ENCODE measurements at regions not wholly inside any gene's neighbourhood (a gene's known extent, or its start where the extent isn't known, plus 50 kb on each side); places are given as distances from the start of the nearest gene placed in this dataset.

- Histone ChIP-seq H3K27ac (ENCODE audit: low read depth, low read length) (no peak overlapping the region), H3K79me2 (ENCODE audit: insufficient read depth, low read length) (no peaks in the 10 kb centered on the region), H3K27me3 (ENCODE audit: low read length) (no peaks in the 10 kb centered on the region), H3K4me3 (ENCODE audit: insufficient read depth, low read length, poor library complexity, severe bottlenecking) (no peak overlapping the region), H2AFZ (ENCODE audit: low read depth, low read length, severe bottlenecking) (no peak overlapping the region), H3K36me3 (ENCODE audit: low read length) (no peaks in the 10 kb centered on the region), H3K9me2 (replicated peaks; ENCODE audit: insufficient read depth, low read length) (no peaks in the 10 kb centered on the region), H3K9me3 (ENCODE audit: insufficient read depth, low read length) (no peaks in the 10 kb centered on the region), H3K4me2 (ENCODE audit: low read depth, low read length, poor library complexity, severe bottlenecking) (no peak overlapping the region), H4K20me1 (ENCODE audit: low read depth, low read length) (no peaks in the 10 kb centered on the region), H3K9ac (ENCODE audit: low read length) (no peak overlapping the region), H3F3A (ENCODE audit: insufficient read depth) (no peaks in the 10 kb centered on the region)
- no peak for TF ChIP-seq EZH2phosphoT487 (conservative IDR thresholded peaks at IDR 0.05; ENCODE audit: low read length)
- TF ChIP-seq CTCF (IDR thresholded peaks at IDR 0.05; ENCODE audit: insufficient read depth, low read length, poor library complexity, severe bottlenecking): no peak
These were observed 114.6 kb upstream of the PDE10A start for GRCh38 chr6:165777680-165778079.

GRCh38 chr6:165776691-165777090 is 113.7 kb upstream of the PDE10A start:
- H3K27me3 ChIP-seq (ENCODE audit: low read length): no peaks in the 10 kb centered on the region
- H3K4me3 ChIP-seq (ENCODE audit: insufficient read depth, low read length, poor library complexity, severe bottlenecking): no peak overlapping the region
- no peaks in the 10 kb centered on the region for H3K9me2 ChIP-seq (replicated peaks; ENCODE audit: insufficient read depth, low read length)
- H3K79me2 ChIP-seq (ENCODE audit: insufficient read depth, low read length): no peaks in the 10 kb centered on the region
- TF ChIP-seq CTCF (IDR thresholded peaks at IDR 0.05; ENCODE audit: insufficient read depth, low read length, poor library complexity, severe bottlenecking): no peak
- no peaks in the 10 kb centered on the region for H3F3A ChIP-seq (ENCODE audit: insufficient read depth)
- no peaks in the 10 kb centered on the region for H3K9me3 ChIP-seq (ENCODE audit: insufficient read depth, low read length)
- H3K9ac ChIP-seq (ENCODE audit: low read length): no peak overlapping the region
- no peaks in the 10 kb centered on the region for H3K36me3 ChIP-seq (ENCODE audit: low read length)
- no peaks in the 10 kb centered on the region for H4K20me1 ChIP-seq (ENCODE audit: low read depth, low read length)
- H2AFZ ChIP-seq (ENCODE audit: low read depth, low read length, severe bottlenecking): no peak overlapping the region
- H3K4me2 ChIP-seq (ENCODE audit: low read depth, low read length, poor library complexity, severe bottlenecking): no peak overlapping the region
- H3K27ac ChIP-seq (ENCODE audit: low read depth, low read length): no peak overlapping the region

DNA sequence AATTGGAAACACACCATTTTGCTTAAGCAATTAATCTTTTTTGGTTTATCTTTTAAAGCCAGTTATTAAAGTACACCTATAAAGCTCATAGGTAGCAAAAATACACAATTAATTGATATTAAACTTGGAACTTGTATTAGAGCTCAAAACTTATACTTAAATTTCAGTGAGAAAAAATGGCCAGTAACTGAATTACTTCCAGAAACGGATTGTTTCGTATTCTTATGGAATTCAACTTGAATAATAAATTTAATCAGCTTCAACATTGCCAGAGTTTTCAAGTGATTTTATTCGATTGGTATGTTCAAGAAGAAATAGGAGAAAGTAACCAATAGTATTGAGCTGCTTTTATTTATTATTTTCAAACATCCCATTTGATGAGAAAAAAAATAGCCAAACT is 112.7 kb upstream of the PDE10A start:
- no peak overlapping the region for H3K4me2 ChIP-seq (ENCODE audit: low read depth, low read length, poor library complexity, severe bottlenecking)
- H3K36me3 ChIP-seq (ENCODE audit: low read length): no peaks in the 10 kb centered on the region
- no peak overlapping the region for H3K9ac ChIP-seq (ENCODE audit: low read length)
- H3F3A ChIP-seq (ENCODE audit: insufficient read depth): no peaks in the 10 kb centered on the region
- H3K4me3 ChIP-seq (ENCODE audit: insufficient read depth, low read length, poor library complexity, severe bottlenecking): no peak overlapping the region
- no peaks in the 10 kb centered on the region for H3K9me2 ChIP-seq (replicated peaks; ENCODE audit: insufficient read depth, low read length)
- H3K27me3 ChIP-seq (ENCODE audit: low read length): no peaks in the 10 kb centered on the region
- no peak overlapping the region for H2AFZ ChIP-seq (ENCODE audit: low read depth, low read length, severe bottlenecking)
- H3K9me3 ChIP-seq (ENCODE audit: insufficient read depth, low read length): no peaks in the 10 kb centered on the region
- H4K20me1 ChIP-seq (ENCODE audit: low read depth, low read length): no peaks in the 10 kb centered on the region
- H3K79me2 ChIP-seq (ENCODE audit: insufficient read depth, low read length): no peaks in the 10 kb centered on the region
- H3K27ac ChIP-seq (ENCODE audit: low read depth, low read length): no peak overlapping the region
- TF ChIP-seq CTCF (IDR thresholded peaks at IDR 0.05; ENCODE audit: insufficient read depth, low read length, poor library complexity, severe bottlenecking): no peak
- TF ChIP-seq EZH2phosphoT487 (conservative IDR thresholded peaks at IDR 0.05; ENCODE audit: low read length): no peak

Data from SU-DHL-6 (cell line).